Umbilical cord (tissue), 1 donor: ENCODE measurements at regions not wholly inside any gene's neighbourhood (a gene's known extent, or its start where the extent isn't known, plus 50 kb on each side); places are given as distances from the start of the nearest gene placed in this dataset.
A peak's percentile ranks its signal among the peaks of the same experiment; 100 is the strongest.

Experiments
- DNase-seq: peaks from one replicate; pipeline ENCODE4 v3.0.0-alpha.2; 2015; ENCODE audit warnings: low spot score

GRCh38 chr3:177665122-177665808, 468.0 kb upstream of the TBL1XR1 start:
- DNase-seq, result no peak

GRCh38 chr3:177672252-177672911, 475.1 kb upstream of the TBL1XR1 start:
- DNase-seq, result no peak

- peak; percentile 83 for DNase-seq
These were observed 476.0 kb upstream of the TBL1XR1 start for GRCh38 chr3:177673112-177673914.

GRCh38 chr3:177674186-177674585, 476.9 kb upstream of the TBL1XR1 start:
- no peak for DNase-seq

GRCh38 chr3:177676148-177676547, 478.9 kb upstream of the TBL1XR1 start:
- DNase-seq, result no peak

GRCh38 chr3:177676947-177677587, 479.8 kb upstream of the TBL1XR1 start:
- DNase-seq, result no peak

GRCh38 chr3:177679568-177680471, 482.5 kb upstream of the TBL1XR1 start:
- no peak for DNase-seq

- DNase-seq, result no peak
These were observed 483.2 kb upstream of the TBL1XR1 start for GRCh38 chr3:177680472-177680821.

GRCh38 chr3:177681156-177681555, 483.9 kb upstream of the TBL1XR1 start:
- no peak for DNase-seq

GRCh38 chr3:177681852-177682251, 484.6 kb upstream of the TBL1XR1 start:
- DNase-seq, result no peak

GRCh38 chr3:177683586-177683985, 486.3 kb upstream of the TBL1XR1 start:
- DNase-seq, result no peak

GRCh38 chr3:177686671-177687070, 489.4 kb upstream of the TBL1XR1 start:
- DNase-seq, result no peak

- no peak for DNase-seq
These were observed 490.0 kb upstream of the TBL1XR1 start for GRCh38 chr3:177687291-177687690.

- no peak for DNase-seq
These were observed 490.9 kb upstream of the TBL1XR1 start for GRCh38 chr3:177688152-177688551.

GRCh38 chr3:177689077-177689476, 491.8 kb upstream of the TBL1XR1 start:
- DNase-seq, result no peak

GRCh38 chr3:177689869-177690268, 492.6 kb upstream of the TBL1XR1 start:
- DNase-seq, result no peak

GRCh38 chr3:177690306-177690705, 493.0 kb upstream of the TBL1XR1 start:
- no peak for DNase-seq

- DNase-seq, result no peak
These were observed 495.2 kb upstream of the TBL1XR1 start for GRCh38 chr3:177692304-177692975.

- DNase-seq, result no peak
These were observed 496.5 kb upstream of the TBL1XR1 start for GRCh38 chr3:177693616-177694264.

- DNase-seq, result peak; percentile 44
These were observed 497.0 kb upstream of the TBL1XR1 start for GRCh38 chr3:177694316-177694715.
